ENCODE measurements at regions not wholly inside any gene's neighbourhood (a gene's known extent, or its start where the extent isn't known, plus 50 kb on each side); places are given as distances from the start of the nearest gene placed in this dataset.
"Not testable (repeated sequence)": the region's sequence is repeated elsewhere in the genome, so short reads cannot be mapped to it uniquely, and the experiment has no call there.

GRCh38 chr13:48583859-48584311, 51.0 kb upstream of the RCBTB2 start:
- Histone ChIP-seq H3K27me3 (ENCODE audit: control insufficient read depth in 2 of 2, insufficient read depth in 1 of 2, low read length in 1 of 2) (no peaks in the 10 kb centered on the region), H3K4me3 (ENCODE audit: low read length in 2 of 2) (no peak overlapping the region), H3K4me1 (ENCODE audit: control insufficient read depth in 2 of 2, insufficient read depth in 2 of 2, low read length in 2 of 2) (peaks cover 3 to 17% of the 10 kb centered on the region in 2 donors), H3K36me3 (ENCODE audit: control insufficient read depth in 2 of 2, insufficient read depth in 2 of 2, low read length in 1 of 2) (no peaks in the 10 kb centered on the region), H3K27ac (ENCODE audit: low read depth in 1 of 2, low read length in 1 of 2) (no peak overlapping the region), H3K9me3 (ENCODE audit: control insufficient read depth in 2 of 2, insufficient read depth in 1 of 2, low read length in 1 of 2) (peaks cover 0 to 5% of the 10 kb centered on the region in 2 donors)
- DNase-seq (ENCODE audit: low read depth in 6 of 9, low spot score in 9 of 9): no peak
- WGBS: 94% methylated on average over 3 of the region's 3 CpGs

GRCh38 chr13:48585456-48585840, 52.6 kb upstream of the RCBTB2 start:
- Histone ChIP-seq H3K36me3 (ENCODE audit: control insufficient read depth in 2 of 2, insufficient read depth in 2 of 2, low read length in 1 of 2) (no peaks in the 10 kb centered on the region), H3K27me3 (ENCODE audit: control insufficient read depth in 2 of 2, insufficient read depth in 1 of 2, low read length in 1 of 2) (no peaks in the 10 kb centered on the region), H3K4me3 (ENCODE audit: low read length in 2 of 2) (no peak overlapping the region), H3K9me3 (ENCODE audit: control insufficient read depth in 2 of 2, insufficient read depth in 1 of 2, low read length in 1 of 2) (peaks cover 0 to 5% of the 10 kb centered on the region in 2 donors), H3K4me1 (ENCODE audit: control insufficient read depth in 2 of 2, insufficient read depth in 2 of 2, low read length in 2 of 2) (peaks cover 0 to 7% of the 10 kb centered on the region in 2 donors), H3K27ac (ENCODE audit: low read depth in 1 of 2, low read length in 1 of 2) (no peak overlapping the region)
- 72% methylated on average over 2 of the region's 2 CpGs for WGBS
- no peak for DNase-seq (ENCODE audit: low read depth in 6 of 9, low spot score in 9 of 9)

GRCh38 chr13:48586591-48587103, 53.8 kb upstream of the RCBTB2 start:
- no peak for DNase-seq (ENCODE audit: low read depth in 6 of 9, low spot score in 9 of 9)
- no peak overlapping the region for H3K4me3 ChIP-seq (ENCODE audit: low read length in 2 of 2)
- no peaks in the 10 kb centered on the region for H3K27me3 ChIP-seq (ENCODE audit: control insufficient read depth in 2 of 2, insufficient read depth in 1 of 2, low read length in 1 of 2)
- 38% methylated on average over 5 of the region's 5 CpGs for WGBS
- peaks cover 0 to 7% of the 10 kb centered on the region in 2 donors for H3K4me1 ChIP-seq (ENCODE audit: control insufficient read depth in 2 of 2, insufficient read depth in 2 of 2, low read length in 2 of 2)
- no peak overlapping the region for H3K27ac ChIP-seq (ENCODE audit: low read depth in 1 of 2, low read length in 1 of 2)
- no peaks in the 10 kb centered on the region for H3K36me3 ChIP-seq (ENCODE audit: control insufficient read depth in 2 of 2, insufficient read depth in 2 of 2, low read length in 1 of 2)
- H3K9me3 ChIP-seq (ENCODE audit: control insufficient read depth in 2 of 2, insufficient read depth in 1 of 2, low read length in 1 of 2): peaks cover 0 to 5% of the 10 kb centered on the region in 2 donors

GRCh38 chr13:48588120-48588519, 55.2 kb upstream of the RCBTB2 start:
- peaks cover 0 to 5% of the 10 kb centered on the region in 2 donors for H3K9me3 ChIP-seq (ENCODE audit: control insufficient read depth in 2 of 2, insufficient read depth in 1 of 2, low read length in 1 of 2)
- H3K36me3 ChIP-seq (ENCODE audit: control insufficient read depth in 2 of 2, insufficient read depth in 2 of 2, low read length in 1 of 2): no peaks in the 10 kb centered on the region
- peaks cover 0 to 7% of the 10 kb centered on the region in 2 donors for H3K4me1 ChIP-seq (ENCODE audit: control insufficient read depth in 2 of 2, insufficient read depth in 2 of 2, low read length in 2 of 2)
- H3K4me3 ChIP-seq (ENCODE audit: low read length in 2 of 2): no peak overlapping the region
- H3K27ac ChIP-seq (ENCODE audit: low read depth in 1 of 2, low read length in 1 of 2): no peak overlapping the region
- no peaks in the 10 kb centered on the region for H3K27me3 ChIP-seq (ENCODE audit: control insufficient read depth in 2 of 2, insufficient read depth in 1 of 2, low read length in 1 of 2)
- DNase-seq (ENCODE audit: low read depth in 6 of 9, low spot score in 9 of 9): no peak
- 100% methylated on average over 2 of the region's 2 CpGs for WGBS

- Histone ChIP-seq H3K36me3 (ENCODE audit: control insufficient read depth in 2 of 2, insufficient read depth in 2 of 2, low read length in 1 of 2) (no peaks in the 10 kb centered on the region), H3K27ac (ENCODE audit: low read depth in 1 of 2, low read length in 1 of 2) (no peak overlapping the region), H3K4me1 (ENCODE audit: control insufficient read depth in 2 of 2, insufficient read depth in 2 of 2, low read length in 2 of 2) (peaks cover 0 to 7% of the 10 kb centered on the region in 2 donors), H3K27me3 (ENCODE audit: control insufficient read depth in 2 of 2, insufficient read depth in 1 of 2, low read length in 1 of 2) (no peaks in the 10 kb centered on the region), H3K4me3 (ENCODE audit: low read length in 2 of 2) (no peak overlapping the region), H3K9me3 (ENCODE audit: control insufficient read depth in 2 of 2, insufficient read depth in 1 of 2, low read length in 1 of 2) (peaks cover 0 to 5% of the 10 kb centered on the region in 2 donors)
- DNase-seq (ENCODE audit: low read depth in 6 of 9, low spot score in 9 of 9): no peak
- WGBS: 95% methylated on average over 5 of the region's 5 CpGs
Observed at GRCh38 chr13:48590141-48590901, 57.4 kb upstream of the RCBTB2 start.

- not testable (repeated sequence) for H3K27ac ChIP-seq (ENCODE audit: low read depth in 1 of 2, low read length in 1 of 2)
- WGBS: 96% methylated on average over 12 of the region's 12 CpGs
Observed at GRCh38 chr13:48591124-48591872, 58.4 kb upstream of the RCBTB2 start.

GRCh38 chr13:48591889-48592687, 59.2 kb upstream of the RCBTB2 start:
- no peaks in the 10 kb centered on the region for H3K27me3 ChIP-seq (ENCODE audit: control insufficient read depth in 2 of 2, insufficient read depth in 1 of 2, low read length in 1 of 2)
- no peaks in the 10 kb centered on the region for H3K36me3 ChIP-seq (ENCODE audit: control insufficient read depth in 2 of 2, insufficient read depth in 2 of 2, low read length in 1 of 2)
- H3K4me1 ChIP-seq (ENCODE audit: control insufficient read depth in 2 of 2, insufficient read depth in 2 of 2, low read length in 2 of 2): peaks cover 0 to under 1% of the 10 kb centered on the region in 2 donors
- peaks cover 0 to 5% of the 10 kb centered on the region in 2 donors for H3K9me3 ChIP-seq (ENCODE audit: control insufficient read depth in 2 of 2, insufficient read depth in 1 of 2, low read length in 1 of 2)
- H3K4me3 ChIP-seq (ENCODE audit: low read length in 2 of 2): no peak overlapping the region
- no peak for DNase-seq (ENCODE audit: low read depth in 6 of 9, low spot score in 9 of 9)
- H3K27ac ChIP-seq (ENCODE audit: low read depth in 1 of 2, low read length in 1 of 2): no peak overlapping the region
- 96% methylated on average over 4 of the region's 4 CpGs for WGBS

More at GRCh38 chr13:48591124-48591872, 58.4 kb upstream of the RCBTB2 start:
- H3K27me3 ChIP-seq (ENCODE audit: control insufficient read depth in 2 of 2, insufficient read depth in 1 of 2, low read length in 1 of 2); DNase-seq (ENCODE audit: low read depth in 6 of 9, low spot score in 9 of 9); H3K9me3 ChIP-seq (ENCODE audit: control insufficient read depth in 2 of 2, insufficient read depth in 1 of 2, low read length in 1 of 2); H3K4me3 ChIP-seq (ENCODE audit: low read length in 2 of 2); H3K36me3 ChIP-seq (ENCODE audit: control insufficient read depth in 2 of 2, insufficient read depth in 2 of 2, low read length in 1 of 2); H3K4me1 ChIP-seq (ENCODE audit: control insufficient read depth in 2 of 2, insufficient read depth in 2 of 2, low read length in 2 of 2): not testable (repeated sequence)

GRCh38 chr13:48592688-48593049, 59.8 kb upstream of the RCBTB2 start:
- H3K9me3 ChIP-seq (ENCODE audit: control insufficient read depth in 2 of 2, insufficient read depth in 1 of 2, low read length in 1 of 2): peaks cover 0 to 5% of the 10 kb centered on the region in 2 donors
- H3K4me1 ChIP-seq (ENCODE audit: control insufficient read depth in 2 of 2, insufficient read depth in 2 of 2, low read length in 2 of 2): no peaks in the 10 kb centered on the region
- no peak overlapping the region for H3K4me3 ChIP-seq (ENCODE audit: low read length in 2 of 2)
- WGBS: 6% methylated on average over 1 of the region's 1 CpG
- H3K27me3 ChIP-seq (ENCODE audit: control insufficient read depth in 2 of 2, insufficient read depth in 1 of 2, low read length in 1 of 2): no peaks in the 10 kb centered on the region
- no peak for DNase-seq (ENCODE audit: low read depth in 6 of 9, low spot score in 9 of 9)
- no peak overlapping the region for H3K27ac ChIP-seq (ENCODE audit: low read depth in 1 of 2, low read length in 1 of 2)
- no peaks in the 10 kb centered on the region for H3K36me3 ChIP-seq (ENCODE audit: control insufficient read depth in 2 of 2, insufficient read depth in 2 of 2, low read length in 1 of 2)
